Kidney (tissue), 13 donors: ENCODE measurements at regions not wholly inside any gene's neighbourhood (a gene's known extent, or its start where the extent isn't known, plus 50 kb on each side); places are given as distances from the start of the nearest gene placed in this dataset.

ENCODE experiments used
- DNase-seq, 5 donors: peaks; one replicate each; pipeline ENCODE4 v3.0.0-alpha.2; 2013 to 2020
- FAIRE-seq: peaks from 2 replicates; lab custom pipeline; 2012; peaks lifted over from hg19 to GRCh38; lab: Jason Lieb, UNC
- H3K27ac ChIP-seq, 2 donors: one replicate each; pipeline ENCODE4 v1.7.0; 2013; ENCODE audit warnings: low read depth in 2 of 2, low read length in 2 of 2, inconsistent platforms in 1 of 2
- H3K27me3 ChIP-seq: one replicate; pipeline ENCODE4 v1.7.1; 2013; ENCODE audit warnings: low read length, inconsistent platforms; ENCODE audit not compliant: control insufficient read depth, insufficient read depth
- H3K36me3 ChIP-seq, 3 donors: one replicate each; pipeline versions ENCODE4 v1.7.0 to v1.7.1; 2013; ENCODE audit warnings: low read length in 3 of 3, control low read depth in 1 of 3, inconsistent platforms in 1 of 3; ENCODE audit not compliant: insufficient read depth in 3 of 3, control insufficient read depth in 2 of 3
- H3K4me1 ChIP-seq, 3 donors: one replicate each; pipeline versions ENCODE4 v1.7.0 to v1.7.1; 2013; ENCODE audit warnings: low read length in 3 of 3, inconsistent platforms in 1 of 3, low read depth in 1 of 3; ENCODE audit not compliant: control insufficient read depth in 2 of 3, insufficient read depth in 2 of 3
- H3K4me3 ChIP-seq, 3 donors: one replicate each; pipeline versions ENCODE4 v1.7.0 to v1.8.1; 2013; ENCODE audit warnings: low read length in 3 of 3, control low read depth in 1 of 3, inconsistent platforms in 1 of 3
- H3K9ac ChIP-seq, 3 donors: one replicate each; pipeline versions ENCODE4 v1.7.0 to v1.7.1; 2013; ENCODE audit warnings: low read length in 3 of 3, control low read depth in 1 of 3, inconsistent platforms in 1 of 3
- H3K9me3 ChIP-seq, 3 donors: one replicate each; pipeline versions ENCODE4 v1.7.0 to v1.7.1; 2013; ENCODE audit warnings: low read length in 3 of 3, control low read depth in 1 of 3, inconsistent platforms in 1 of 3; ENCODE audit not compliant: control insufficient read depth in 2 of 3, insufficient read depth in 1 of 3
- intact Hi-C: fragments of 100-400 bp; cut with DNase I; formaldehyde crosslinking; loops from one replicate; pipeline ENCODE4 v1.11.1; 2022
- TF ChIP-seq, protein P1 (sequence below): IDR thresholded peaks from 3 replicates; pipeline ENCODE4 v1.5.1; 2012; ENCODE audit warnings: mild to moderate bottlenecking, moderate library complexity, borderline replicate concordance; ENCODE audit not compliant: insufficient read depth; ENCODE audit errors: extremely low read depth
- donor health status: control.
- donor health status: control.
- donor health status: control.
- donor health status: control.
- donor health status: control.
- donor health status: DM: yes; HTN: yes; CAD: no.
- donor health status: Normal renal cell carcinoma (clear cell type).

DNA sequence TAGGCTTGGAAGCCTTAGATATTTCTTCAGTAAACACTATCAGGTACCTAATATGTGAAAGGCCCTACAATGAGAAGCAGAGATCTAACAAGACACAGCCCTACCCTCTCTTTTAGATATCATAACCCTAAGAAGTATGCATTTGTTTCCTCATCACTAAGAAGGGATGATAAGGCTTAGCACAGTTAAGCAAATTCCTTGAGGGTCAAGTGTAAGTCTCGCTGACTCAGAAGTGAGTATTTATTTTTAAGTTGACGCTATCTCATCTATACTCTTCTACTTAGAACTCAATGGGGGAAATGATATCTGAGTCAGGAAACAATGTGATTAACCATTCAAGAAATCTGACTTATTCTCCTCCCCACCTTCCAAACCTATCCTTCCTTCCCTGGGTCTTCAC is 149.7 kb downstream of the ESM1 start:
- Histone ChIP-seq H3K9me3 (no peaks in the 10 kb centered on the region), H3K4me1 (no peaks in the 10 kb centered on the region), H3K27me3 (no peaks in the 10 kb centered on the region), H3K27ac (no peak overlapping the region), H3K4me3 (no peak overlapping the region), H3K9ac (no peak overlapping the region), H3K36me3 (no peaks in the 10 kb centered on the region)
- FAIRE-seq = no peak
- TF ChIP-seq, protein P1, sequence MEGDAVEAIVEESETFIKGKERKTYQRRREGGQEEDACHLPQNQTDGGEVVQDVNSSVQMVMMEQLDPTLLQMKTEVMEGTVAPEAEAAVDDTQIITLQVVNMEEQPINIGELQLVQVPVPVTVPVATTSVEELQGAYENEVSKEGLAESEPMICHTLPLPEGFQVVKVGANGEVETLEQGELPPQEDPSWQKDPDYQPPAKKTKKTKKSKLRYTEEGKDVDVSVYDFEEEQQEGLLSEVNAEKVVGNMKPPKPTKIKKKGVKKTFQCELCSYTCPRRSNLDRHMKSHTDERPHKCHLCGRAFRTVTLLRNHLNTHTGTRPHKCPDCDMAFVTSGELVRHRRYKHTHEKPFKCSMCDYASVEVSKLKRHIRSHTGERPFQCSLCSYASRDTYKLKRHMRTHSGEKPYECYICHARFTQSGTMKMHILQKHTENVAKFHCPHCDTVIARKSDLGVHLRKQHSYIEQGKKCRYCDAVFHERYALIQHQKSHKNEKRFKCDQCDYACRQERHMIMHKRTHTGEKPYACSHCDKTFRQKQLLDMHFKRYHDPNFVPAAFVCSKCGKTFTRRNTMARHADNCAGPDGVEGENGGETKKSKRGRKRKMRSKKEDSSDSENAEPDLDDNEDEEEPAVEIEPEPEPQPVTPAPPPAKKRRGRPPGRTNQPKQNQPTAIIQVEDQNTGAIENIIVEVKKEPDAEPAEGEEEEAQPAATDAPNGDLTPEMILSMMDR = no peak
- intact Hi-C loops = no loop called here
- no peak for DNase-seq

DNA sequence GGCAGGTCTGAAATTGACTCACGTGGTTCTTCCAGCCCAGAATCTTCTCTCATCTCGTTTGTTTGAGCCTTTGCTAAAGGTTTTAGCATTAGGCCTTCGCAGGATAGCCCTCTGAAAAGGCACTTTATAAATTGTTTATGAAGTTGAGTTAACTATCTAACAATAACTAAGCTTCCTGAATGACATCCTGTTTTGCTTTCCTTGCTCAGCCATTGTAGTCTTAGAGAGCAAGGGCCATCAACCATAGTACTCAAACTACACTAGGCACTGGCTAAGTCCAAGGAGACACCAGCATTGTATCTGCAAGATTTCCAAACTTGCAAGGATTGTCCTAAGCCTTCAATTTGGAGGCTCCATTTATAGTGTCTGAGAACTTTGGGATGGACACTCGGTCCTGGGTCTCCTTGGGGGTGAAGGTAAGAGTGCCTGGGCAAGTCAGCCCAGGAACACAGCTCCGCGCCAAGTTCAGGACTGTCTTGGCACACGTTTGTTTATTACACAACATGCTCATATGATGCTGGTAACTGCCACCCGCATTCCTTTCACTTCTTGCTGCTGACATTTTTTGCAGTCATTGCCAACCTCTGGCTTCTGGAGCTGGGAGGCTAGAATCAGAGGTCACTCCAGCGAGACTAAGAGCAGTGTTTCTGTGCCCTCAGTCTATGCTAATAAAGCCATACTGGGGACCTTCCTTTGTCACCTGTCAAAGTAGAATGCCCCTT is 151.1 kb downstream of the ESM1 start:
- H3K9ac ChIP-seq = no peak overlapping the region
- DNase-seq = no peak
- H3K4me1 ChIP-seq = no peaks in the 10 kb centered on the region
- no peaks in the 10 kb centered on the region for H3K36me3 ChIP-seq
- FAIRE-seq = no peak
- no peaks in the 10 kb centered on the region for H3K9me3 ChIP-seq
- TF ChIP-seq, protein P1 = no peak
- no peak overlapping the region for H3K27ac ChIP-seq
- no peaks in the 10 kb centered on the region for H3K27me3 ChIP-seq
- intact Hi-C loops = no loop called here
- H3K4me3 ChIP-seq = no peak overlapping the region

- FAIRE-seq (no peak), DNase-seq (no peak)
- Histone ChIP-seq H3K9ac (no peak overlapping the region), H3K36me3 (no peaks in the 10 kb centered on the region), H3K27me3 (no peaks in the 10 kb centered on the region), H3K9me3 (no peaks in the 10 kb centered on the region), H3K4me1 (no peaks in the 10 kb centered on the region), H3K27ac (no peak overlapping the region), H3K4me3 (no peak overlapping the region)
- intact Hi-C loops = no loop called here
- TF ChIP-seq, protein P1 = no peak
Measured at GRCh38 chr5:54833590-54833989, 151.8 kb downstream of the ESM1 start.

DNA sequence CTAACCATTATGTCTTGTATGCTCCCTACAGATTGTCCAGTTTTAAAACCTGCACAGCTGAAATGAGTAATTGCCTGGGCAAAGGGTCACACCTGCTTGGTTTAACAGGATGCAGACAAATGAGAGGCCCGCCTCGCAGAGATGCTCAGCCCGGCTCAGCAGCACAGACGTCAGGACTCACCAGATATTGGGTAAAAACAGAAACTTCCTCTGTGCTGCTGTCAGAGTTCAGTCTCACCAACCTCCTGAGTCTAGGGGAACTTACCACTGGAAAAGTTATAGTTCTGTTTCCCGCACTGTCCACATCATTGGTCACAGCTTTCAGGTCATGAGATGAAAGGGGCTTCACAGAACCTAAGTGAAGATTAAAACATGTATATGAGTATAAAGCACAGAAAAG is 152.5 kb downstream of the ESM1 start:
- Histone ChIP-seq H3K36me3 (no peaks in the 10 kb centered on the region), H3K4me3 (no peak overlapping the region), H3K9ac (no peak overlapping the region), H3K27me3 (no peaks in the 10 kb centered on the region), H3K9me3 (no peaks in the 10 kb centered on the region), H3K27ac (no peak overlapping the region), H3K4me1 (no peaks in the 10 kb centered on the region)
- DNase-seq (peak in 1 of 5 donors; percentile 29), FAIRE-seq (no peak)
- TF ChIP-seq, protein P1 = no peak
- intact Hi-C loops = no loop called here
